ENCODE measurements at regions not wholly inside any gene's neighbourhood (a gene's known extent, or its start where the extent isn't known, plus 50 kb on each side); places are given as distances from the start of the nearest gene placed in this dataset.

GRCh38 chr6:14472986-14473337 lies 355.4 kb downstream of the CD83 start:
- no peak for TF ChIP-seq POLR2AphosphoS5 (IDR thresholded peaks at IDR 0.05; ENCODE audit: low read depth, low read length)
- TF ChIP-seq REST (IDR thresholded peaks at IDR 0.05; ENCODE audit: insufficient read depth in 1 of 2, low read depth in 2 of 2, low read length in 2 of 2): no peak
- TF ChIP-seq FOXP2 (optimal IDR thresholded peaks at IDR 0.05; ENCODE audit: borderline replicate concordance, extremely low read depth, extremely low read length, insufficient read depth): no peak
- no peak for TF ChIP-seq SIN3A (IDR thresholded peaks at IDR 0.05; ENCODE audit: borderline replicate concordance, insufficient read depth, low read length)
- no peak for TF ChIP-seq TAF1 (IDR thresholded peaks at IDR 0.05; ENCODE audit: borderline replicate concordance, insufficient read depth, low read length)

- TF ChIP-seq SIN3A (IDR thresholded peaks at IDR 0.05; ENCODE audit: borderline replicate concordance, insufficient read depth, low read length): no peak
- TF ChIP-seq POLR2AphosphoS5 (IDR thresholded peaks at IDR 0.05; ENCODE audit: low read depth, low read length): no peak
- TF ChIP-seq TAF1 (IDR thresholded peaks at IDR 0.05; ENCODE audit: borderline replicate concordance, insufficient read depth, low read length): no peak
- no peak for TF ChIP-seq REST (IDR thresholded peaks at IDR 0.05; ENCODE audit: insufficient read depth in 1 of 2, low read depth in 2 of 2, low read length in 2 of 2)
- TF ChIP-seq FOXP2 (optimal IDR thresholded peaks at IDR 0.05; ENCODE audit: borderline replicate concordance, extremely low read depth, extremely low read length, insufficient read depth): no peak
Observed at GRCh38 chr6:14474816-14475215, 357.2 kb downstream of the CD83 start.

DNA sequence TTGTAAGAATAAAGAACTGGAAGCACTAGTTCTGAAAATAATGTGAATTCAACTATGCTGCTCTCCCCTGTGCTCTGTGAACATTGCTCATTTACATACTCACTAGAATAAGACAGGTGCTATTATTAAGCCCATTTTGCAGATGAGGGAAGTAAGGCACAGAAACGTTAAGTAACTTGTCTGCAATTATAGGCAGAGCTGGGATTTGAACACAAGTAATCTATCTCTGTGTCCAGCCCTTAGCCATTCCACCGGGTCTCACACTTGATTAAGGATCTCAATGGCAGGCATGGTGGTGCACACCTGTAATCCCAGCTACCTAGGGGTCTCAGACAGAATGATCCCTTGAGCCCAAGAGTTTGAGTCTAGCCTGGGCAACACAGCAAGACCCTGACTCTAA lies 357.7 kb downstream of the CD83 start:
- TF ChIP-seq FOXP2 (optimal IDR thresholded peaks at IDR 0.05; ENCODE audit: borderline replicate concordance, extremely low read depth, extremely low read length, insufficient read depth) (no peak), REST (IDR thresholded peaks at IDR 0.05; ENCODE audit: insufficient read depth in 1 of 2, low read depth in 2 of 2, low read length in 2 of 2) (no peak), POLR2AphosphoS5 (IDR thresholded peaks at IDR 0.05; ENCODE audit: low read depth, low read length) (no peak), SIN3A (IDR thresholded peaks at IDR 0.05; ENCODE audit: borderline replicate concordance, insufficient read depth, low read length) (no peak), TAF1 (IDR thresholded peaks at IDR 0.05; ENCODE audit: borderline replicate concordance, insufficient read depth, low read length) (no peak)

DNA sequence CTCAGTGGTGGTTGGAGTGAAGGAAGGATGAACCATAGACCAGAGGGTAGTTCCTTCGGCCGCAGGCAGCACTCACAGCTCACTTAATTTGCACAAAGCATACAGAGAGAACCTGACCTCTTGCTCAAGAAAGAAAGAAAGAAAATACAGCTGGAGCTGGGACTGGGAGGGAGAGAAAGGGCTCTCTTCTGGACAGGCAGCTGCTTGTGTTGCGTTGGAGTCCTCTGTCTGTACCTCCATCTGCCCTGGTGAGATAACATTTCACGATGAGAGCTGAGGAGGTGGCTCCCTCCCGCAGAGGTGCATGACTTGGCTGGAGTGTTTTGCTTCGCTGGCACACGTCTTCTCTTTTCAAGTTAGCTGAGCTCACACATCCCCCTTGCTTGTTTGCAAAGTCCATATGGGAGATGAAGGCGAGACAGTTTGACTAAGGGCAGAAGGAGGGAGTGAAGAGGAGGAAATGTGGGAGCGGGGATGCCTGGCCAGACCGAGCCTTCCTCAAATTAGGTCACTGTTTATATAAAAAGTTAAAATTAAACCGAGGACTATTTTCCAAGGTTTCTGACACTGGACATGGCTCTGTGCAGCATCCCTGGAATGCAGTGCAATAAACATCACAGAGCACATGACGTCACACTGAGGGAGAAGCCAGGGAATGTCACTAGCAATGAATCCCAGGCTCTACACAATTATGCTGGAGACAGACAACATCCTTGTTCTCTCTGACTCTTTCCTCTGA lies 359.4 kb downstream of the CD83 start:
- no peak for TF ChIP-seq POLR2AphosphoS5 (IDR thresholded peaks at IDR 0.05; ENCODE audit: low read depth, low read length)
- TF ChIP-seq FOXP2 (optimal IDR thresholded peaks at IDR 0.05; ENCODE audit: borderline replicate concordance, extremely low read depth, extremely low read length, insufficient read depth): no peak
- no peak for TF ChIP-seq REST (IDR thresholded peaks at IDR 0.05; ENCODE audit: insufficient read depth in 1 of 2, low read depth in 2 of 2, low read length in 2 of 2)
- no peak for TF ChIP-seq TAF1 (IDR thresholded peaks at IDR 0.05; ENCODE audit: borderline replicate concordance, insufficient read depth, low read length)
- TF ChIP-seq SIN3A (IDR thresholded peaks at IDR 0.05; ENCODE audit: borderline replicate concordance, insufficient read depth, low read length): no peak
